Activated T-cell treated with anti-CD3 and anti-CD28 coated beads, Interleukin-2, amount 50 U/mL, for 72 hours (primary cell): ENCODE measurements at regions not wholly inside any gene's neighbourhood (a gene's known extent, or its start where the extent isn't known, plus 50 kb on each side); places are given as distances from the start of the nearest gene placed in this dataset.
"Not testable (repeated sequence)": the region's sequence is repeated elsewhere in the genome, so short reads cannot be mapped to it uniquely, and the experiment has no call there.

Experiments used
- ATAC-seq, 2 donors: fragments of 150-1000 bp; cut with Tn5 transposase; replicated peaks in 1 of 2; 2 replicates each; pipeline ENCODE4 v1.10.0; 2021; ENCODE audit warnings: moderate library complexity in 2 of 2, mild to moderate bottlenecking in 1 of 2
- DNase-seq, 2 donors: peaks; one replicate each; pipeline ENCODE4 v3.0.0; 2021 to 2022; ENCODE audit warnings: mixed read lengths in 1 of 2
- H3K27ac Mint-ChIP-seq: one replicate; pipeline ENCODE4 v1.8.0; 2022; ENCODE audit warnings: mild to moderate bottlenecking, moderate library complexity, mixed read lengths
- H3K27me3 Mint-ChIP-seq: one replicate; pipeline ENCODE4 v1.8.0; 2022; ENCODE audit warnings: low read depth, mixed read lengths
- H3K36me3 Mint-ChIP-seq, 2 donors: one replicate each; pipeline ENCODE4 v1.8.0; 2022; ENCODE audit warnings: mixed read lengths in 2 of 2, mild to moderate bottlenecking in 1 of 2; ENCODE audit not compliant: insufficient read depth in 2 of 2
- H3K4me1 Mint-ChIP-seq: one replicate; pipeline ENCODE4 v1.8.0; 2022; ENCODE audit warnings: low read depth, mixed read lengths
- H3K4me3 Mint-ChIP-seq, 2 donors: one replicate each; pipeline ENCODE4 v1.8.0; 2022; ENCODE audit warnings: mild to moderate bottlenecking in 2 of 2, mixed read lengths in 2 of 2, moderate library complexity in 2 of 2
- H3K9me3 Mint-ChIP-seq, 2 donors: one replicate each; pipeline ENCODE4 v1.8.0; 2022; ENCODE audit warnings: mixed read lengths in 2 of 2

DNA sequence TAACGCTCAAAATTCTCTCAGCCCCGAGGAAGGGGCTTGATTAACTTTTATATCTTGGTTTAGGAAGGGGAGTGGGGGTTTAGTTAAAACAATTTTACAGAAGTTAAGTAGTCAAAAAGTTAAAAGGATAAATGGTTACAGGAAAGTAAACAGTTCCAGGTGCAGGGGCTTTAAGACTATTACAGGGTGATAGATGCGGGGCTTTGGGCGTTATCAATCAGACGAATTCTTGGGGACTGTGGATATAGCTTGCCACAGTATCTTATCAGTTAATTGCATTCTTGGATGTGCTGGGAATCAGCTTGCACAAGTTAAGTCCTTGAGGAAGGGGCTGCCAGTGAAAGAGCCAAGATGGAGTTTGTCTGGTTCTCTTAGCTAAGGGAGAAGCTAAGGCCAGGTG, 616.2 kb downstream of the XPNPEP1 start:
- H3K4me3 Mint-ChIP-seq, H3K4me1 Mint-ChIP-seq, H3K36me3 Mint-ChIP-seq, DNase-seq, H3K27me3 Mint-ChIP-seq, H3K27ac Mint-ChIP-seq, ATAC-seq, H3K9me3 Mint-ChIP-seq: not testable (repeated sequence)

DNA sequence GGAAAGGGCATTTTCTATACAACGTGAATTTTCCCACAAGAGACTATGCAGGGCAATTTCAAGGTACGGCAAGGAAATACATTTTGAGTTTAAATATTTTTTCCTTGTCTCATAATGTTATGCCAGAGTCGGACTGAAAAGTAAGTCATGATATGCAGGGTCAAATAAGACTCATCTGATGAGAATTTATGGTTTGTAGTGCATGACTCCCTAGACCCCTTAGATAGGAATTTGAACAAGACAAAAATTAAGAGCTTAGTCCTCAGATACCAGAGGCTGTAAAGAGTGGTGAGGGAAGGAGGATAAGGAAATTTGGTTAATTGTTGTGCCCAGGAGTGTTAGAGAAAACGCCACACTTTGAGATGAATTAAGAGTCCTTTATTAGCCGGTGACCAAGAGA, 616.6 kb downstream of the XPNPEP1 start:
- DNase-seq (no peak), ATAC-seq (no peak)
- H3K27ac Mint-ChIP-seq: no peak overlapping the region
- H3K9me3 Mint-ChIP-seq: peaks cover 0 to 3% of the 10 kb centered on the region in 2 donors
- H3K27me3 Mint-ChIP-seq: no peaks in the 10 kb centered on the region
- H3K36me3 Mint-ChIP-seq: no peaks in the 10 kb centered on the region
- no peaks in the 10 kb centered on the region for H3K4me1 Mint-ChIP-seq
- H3K4me3 Mint-ChIP-seq: no peak overlapping the region

DNA sequence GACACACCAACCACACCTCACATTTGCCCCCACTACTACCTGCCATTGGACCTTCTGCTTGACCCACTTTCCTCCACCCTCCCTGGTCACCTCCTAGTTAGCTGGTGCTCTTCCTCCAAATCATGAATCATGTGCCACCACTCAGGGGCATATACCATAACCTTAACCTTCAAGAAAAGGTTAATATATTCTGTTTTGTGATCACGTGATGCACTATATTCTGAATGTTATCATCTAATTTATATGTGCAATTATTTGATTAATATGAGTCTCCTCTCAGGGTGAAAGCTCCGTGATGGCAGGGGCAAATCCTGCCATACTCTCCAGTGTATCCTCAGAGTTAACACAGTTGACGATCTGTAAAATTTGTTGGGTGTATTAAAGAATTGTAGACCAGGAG, 635.5 kb downstream of the XPNPEP1 start:
- no peak overlapping the region for H3K4me3 Mint-ChIP-seq
- no peak overlapping the region for H3K27ac Mint-ChIP-seq
- H3K4me1 Mint-ChIP-seq: no peaks in the 10 kb centered on the region
- H3K36me3 Mint-ChIP-seq: no peaks in the 10 kb centered on the region
- no peak for ATAC-seq
- DNase-seq: no peak
- no peaks in the 10 kb centered on the region for H3K27me3 Mint-ChIP-seq
- H3K9me3 Mint-ChIP-seq: peaks cover 1 to 3% of the 10 kb centered on the region in 2 donors

DNA sequence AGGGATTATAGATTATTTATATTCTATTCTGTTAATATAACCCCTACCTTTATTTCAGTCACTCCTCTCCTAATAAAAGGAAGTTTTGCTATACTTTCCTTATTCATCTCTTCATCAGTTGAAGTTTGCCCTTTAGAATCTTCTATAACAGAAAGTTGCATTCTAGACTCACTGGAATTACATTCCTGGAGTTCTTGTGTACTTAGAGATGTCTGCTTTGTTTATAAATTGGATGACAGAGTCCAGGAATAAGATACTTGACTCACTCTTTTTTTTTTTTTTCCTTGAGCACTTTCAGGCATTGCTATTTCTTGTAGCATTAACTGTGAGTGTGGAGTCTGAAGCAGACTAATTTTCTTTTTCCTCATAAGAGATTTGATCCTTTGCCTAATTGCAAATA, 640.8 kb downstream of the XPNPEP1 start:
- no peak overlapping the region for H3K27ac Mint-ChIP-seq
- no peaks in the 10 kb centered on the region for H3K36me3 Mint-ChIP-seq
- H3K4me3 Mint-ChIP-seq: no peak overlapping the region
- no peaks in the 10 kb centered on the region for H3K4me1 Mint-ChIP-seq
- DNase-seq (no peak), ATAC-seq (no peak)
- H3K27me3 Mint-ChIP-seq: no peaks in the 10 kb centered on the region
- peaks cover 0 to 2% of the 10 kb centered on the region in 2 donors for H3K9me3 Mint-ChIP-seq

DNA sequence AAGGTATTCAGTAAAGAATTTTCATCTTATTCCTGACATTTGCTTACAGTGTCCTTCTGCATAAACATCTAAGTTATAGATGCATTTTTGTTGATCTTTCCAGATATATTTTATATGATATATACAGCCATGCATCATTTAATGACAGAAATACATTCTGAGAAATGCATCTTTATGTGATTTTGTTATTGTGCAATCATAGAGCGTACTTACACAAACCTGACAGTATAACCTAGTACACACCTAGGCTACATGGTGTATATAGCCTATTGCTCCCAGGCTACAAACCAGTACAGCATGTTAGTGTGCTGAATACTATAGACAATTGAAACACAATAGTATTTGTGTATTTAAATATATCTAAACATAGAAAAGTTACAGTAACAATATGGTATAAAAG, 642.0 kb downstream of the XPNPEP1 start:
- ATAC-seq: no peak
- Mint-ChIP-seq H3K27ac (no peak overlapping the region), H3K4me1 (no peaks in the 10 kb centered on the region), H3K27me3 (no peaks in the 10 kb centered on the region), H3K9me3 (peaks cover 0 to 2% of the 10 kb centered on the region in 2 donors), H3K36me3 (no peaks in the 10 kb centered on the region), H3K4me3 (no peak overlapping the region)
- no peak for DNase-seq

DNA sequence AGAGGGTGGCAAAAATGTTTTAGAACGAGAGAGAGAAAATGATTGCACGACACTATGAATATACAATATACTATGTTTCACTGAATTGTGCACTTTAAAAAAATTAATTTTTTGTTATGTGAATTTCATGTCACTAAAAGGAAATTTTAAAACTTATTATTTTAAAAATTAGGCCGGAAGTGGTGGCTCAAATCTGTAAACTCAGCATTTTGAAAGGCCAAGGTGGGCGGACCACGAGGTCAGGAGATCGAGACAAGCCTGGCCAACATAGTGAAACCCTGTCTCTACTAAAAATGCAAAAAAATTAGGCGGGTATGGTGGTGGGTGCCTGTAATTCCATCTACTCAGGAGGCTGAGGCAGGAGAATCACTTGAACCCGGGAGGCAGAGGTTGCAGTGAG, 642.5 kb downstream of the XPNPEP1 start:
- peaks cover 0 to 2% of the 10 kb centered on the region in 2 donors for H3K9me3 Mint-ChIP-seq
- H3K27ac Mint-ChIP-seq: no peak overlapping the region
- H3K4me3 Mint-ChIP-seq: no peak overlapping the region
- no peaks in the 10 kb centered on the region for H3K27me3 Mint-ChIP-seq
- DNase-seq (no peak), ATAC-seq (no peak)
- H3K36me3 Mint-ChIP-seq: no peaks in the 10 kb centered on the region
- H3K4me1 Mint-ChIP-seq: no peaks in the 10 kb centered on the region

DNA sequence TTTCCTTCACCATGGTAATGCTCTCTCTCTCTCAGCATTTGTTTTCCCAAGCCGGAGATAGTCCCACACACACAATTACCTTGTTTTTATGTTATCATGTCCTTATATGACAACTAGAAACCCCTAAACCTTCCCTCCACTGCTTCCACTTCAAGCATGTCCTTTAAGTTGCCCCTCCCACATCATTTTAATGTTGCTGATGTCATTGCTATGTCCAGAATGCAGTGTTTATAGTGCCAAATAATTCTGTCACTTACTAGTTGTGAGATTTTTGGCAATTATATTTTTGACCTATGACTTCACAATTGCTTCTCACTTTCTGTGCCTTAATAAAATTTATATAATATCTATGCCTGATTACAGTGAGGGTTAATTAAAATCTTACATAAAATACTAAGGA, 645.9 kb downstream of the XPNPEP1 start:
- Mint-ChIP-seq H3K4me3 (no peak overlapping the region), H3K36me3 (no peaks in the 10 kb centered on the region), H3K9me3 (peaks cover 0 to 4% of the 10 kb centered on the region in 2 donors), H3K4me1 (no peaks in the 10 kb centered on the region), H3K27me3 (no peaks in the 10 kb centered on the region), H3K27ac (no peak overlapping the region)
- no peak for DNase-seq
- ATAC-seq: no peak

DNA sequence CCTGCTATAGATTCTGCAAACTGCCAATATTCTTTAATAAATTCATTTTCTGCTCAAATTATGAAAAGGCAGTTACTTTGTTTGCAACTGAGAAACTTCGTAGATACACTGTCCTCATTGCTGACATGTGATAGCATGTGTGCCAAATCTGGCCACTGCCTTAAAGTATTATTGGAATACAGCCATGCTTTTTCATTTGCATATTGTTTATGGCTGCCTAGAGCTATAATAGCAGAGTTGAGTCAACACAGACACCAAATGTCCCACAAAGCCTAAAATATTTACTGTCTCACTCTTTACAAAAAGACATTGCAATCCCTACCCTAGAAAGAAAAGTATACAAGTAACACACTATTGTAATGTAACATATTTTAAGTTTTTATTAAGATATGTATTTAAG, 647.4 kb downstream of the XPNPEP1 start:
- H3K27me3 Mint-ChIP-seq: no peaks in the 10 kb centered on the region
- DNase-seq: no peak
- no peak for ATAC-seq
- H3K4me3 Mint-ChIP-seq: no peak overlapping the region
- no peak overlapping the region for H3K27ac Mint-ChIP-seq
- no peaks in the 10 kb centered on the region for H3K36me3 Mint-ChIP-seq
- H3K9me3 Mint-ChIP-seq: peaks cover 0 to 4% of the 10 kb centered on the region in 2 donors
- no peaks in the 10 kb centered on the region for H3K4me1 Mint-ChIP-seq

DNA sequence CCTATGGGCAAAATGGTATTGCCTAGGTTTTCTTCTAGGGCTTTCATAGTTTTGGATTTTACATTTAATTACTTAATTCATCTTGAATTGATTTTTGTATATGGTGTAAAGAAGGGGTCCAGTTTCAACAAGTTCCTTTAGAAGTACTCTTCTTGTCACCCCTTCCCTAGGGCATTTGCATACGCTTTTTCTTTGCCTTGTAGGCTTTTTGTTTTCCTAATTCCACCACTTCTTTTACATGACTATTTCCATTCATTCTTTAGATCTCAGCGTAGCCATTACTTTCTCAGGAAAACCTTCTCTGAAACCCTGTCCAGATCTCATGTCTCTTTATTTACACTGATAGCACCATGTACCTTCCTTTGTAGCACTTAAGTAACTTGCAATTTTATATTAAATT, 648.6 kb downstream of the XPNPEP1 start:
- DNase-seq (no peak), ATAC-seq (no peak)
- no peaks in the 10 kb centered on the region for H3K36me3 Mint-ChIP-seq
- H3K4me1 Mint-ChIP-seq: no peaks in the 10 kb centered on the region
- H3K4me3 Mint-ChIP-seq: no peak overlapping the region
- no peaks in the 10 kb centered on the region for H3K27me3 Mint-ChIP-seq
- no peak overlapping the region for H3K27ac Mint-ChIP-seq
- peaks cover 0 to 6% of the 10 kb centered on the region in 2 donors for H3K9me3 Mint-ChIP-seq

DNA sequence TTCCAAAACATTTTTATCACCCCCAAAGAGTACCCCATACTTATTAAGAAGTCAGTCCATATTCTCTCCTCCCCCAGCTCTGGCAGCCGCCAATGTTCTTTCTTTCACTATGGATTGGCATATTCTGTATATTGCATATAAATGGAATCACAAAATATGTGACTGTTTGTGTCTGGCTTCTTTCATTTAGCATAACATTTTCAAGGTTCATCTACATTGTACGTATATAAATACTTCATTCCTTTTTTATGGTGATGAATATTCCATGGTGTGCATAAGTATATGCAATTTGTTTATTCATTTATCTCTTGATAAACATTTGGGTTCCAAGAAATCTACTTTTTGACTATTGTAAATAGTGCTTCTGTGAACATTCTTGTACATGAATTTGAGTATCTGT, 653.1 kb downstream of the XPNPEP1 start:
- Mint-ChIP-seq H3K27ac (no peak overlapping the region), H3K4me1 (no peaks in the 10 kb centered on the region), H3K9me3 (peaks cover 8 to 12% of the 10 kb centered on the region in 2 donors), H3K36me3 (no peaks in the 10 kb centered on the region), H3K27me3 (no peaks in the 10 kb centered on the region), H3K4me3 (no peak overlapping the region)
- ATAC-seq (no peak), DNase-seq (no peak)

DNA sequence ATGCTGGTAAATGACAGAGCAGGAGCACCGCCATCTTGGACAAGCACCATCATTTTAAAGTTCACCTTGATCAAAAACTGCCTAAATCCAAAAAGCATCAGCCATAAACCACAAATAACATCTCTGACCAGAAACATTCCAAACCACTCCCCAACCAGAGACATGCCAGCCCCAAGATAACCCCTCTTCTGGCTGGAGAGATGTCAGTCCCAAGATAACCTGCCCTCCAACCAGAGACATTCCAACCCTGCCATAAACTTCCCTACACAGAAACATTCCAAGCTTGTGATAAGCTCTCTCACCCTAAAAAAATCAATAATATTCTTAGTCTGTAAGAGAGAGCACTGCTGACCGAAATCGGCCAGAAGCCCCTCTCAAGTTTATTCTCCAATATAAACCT, 659.3 kb downstream of the XPNPEP1 start:
- peaks cover 14 to 16% of the 10 kb centered on the region in 2 donors for H3K9me3 Mint-ChIP-seq
- no peaks in the 10 kb centered on the region for H3K36me3 Mint-ChIP-seq
- H3K4me1 Mint-ChIP-seq: no peaks in the 10 kb centered on the region
- no peak overlapping the region for H3K27ac Mint-ChIP-seq
- H3K4me3 Mint-ChIP-seq: no peak overlapping the region
- H3K27me3 Mint-ChIP-seq: no peaks in the 10 kb centered on the region
- no peak for DNase-seq
- ATAC-seq: no peak

DNA sequence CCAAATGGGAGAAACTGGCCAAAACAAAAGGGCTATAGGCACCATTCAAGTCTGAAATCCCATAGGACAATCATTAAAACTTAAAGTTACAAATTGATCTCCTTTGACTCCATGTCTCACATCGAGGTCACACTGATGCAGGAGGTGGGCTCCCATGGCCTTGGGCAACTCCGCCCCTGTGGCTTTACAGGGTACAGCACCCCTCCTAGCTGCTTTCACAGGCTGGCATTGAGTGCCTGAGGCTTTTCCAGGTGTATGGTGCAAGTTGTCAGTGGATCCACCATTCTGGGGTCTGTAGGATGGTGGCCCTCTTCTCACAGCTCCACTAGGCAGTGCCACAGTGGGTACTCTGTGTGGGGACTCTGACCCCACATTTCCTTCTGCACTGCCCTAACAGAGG, 662.1 kb downstream of the XPNPEP1 start:
- H3K4me3 Mint-ChIP-seq: no peak overlapping the region
- H3K9me3 Mint-ChIP-seq: peaks cover 7 to 12% of the 10 kb centered on the region in 2 donors
- H3K4me1 Mint-ChIP-seq: no peaks in the 10 kb centered on the region
- DNase-seq: no peak
- ATAC-seq: no peak
- no peaks in the 10 kb centered on the region for H3K36me3 Mint-ChIP-seq
- no peaks in the 10 kb centered on the region for H3K27me3 Mint-ChIP-seq
- no peak overlapping the region for H3K27ac Mint-ChIP-seq

DNA sequence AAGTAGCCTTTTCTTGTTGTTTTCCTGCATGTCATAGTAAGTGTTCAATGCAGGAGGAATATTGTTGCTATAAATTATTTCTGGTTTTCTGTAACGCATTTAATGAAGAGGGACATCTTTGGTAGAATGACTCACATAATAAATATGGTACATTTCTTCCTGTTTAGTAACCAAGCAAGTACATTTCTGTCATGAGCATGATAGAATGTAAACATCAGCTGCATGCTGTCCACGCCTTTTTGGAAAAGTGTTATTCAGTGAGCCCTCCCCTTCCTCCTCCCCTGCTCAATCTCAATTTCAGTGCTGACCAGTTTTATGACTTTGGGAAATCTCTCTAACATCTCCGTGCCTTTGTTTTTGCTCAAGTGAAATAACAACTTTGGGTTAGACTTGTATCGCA, 664.0 kb downstream of the XPNPEP1 start:
- Mint-ChIP-seq H3K27ac (no peak overlapping the region), H3K36me3 (no peaks in the 10 kb centered on the region), H3K27me3 (no peaks in the 10 kb centered on the region), H3K4me3 (no peak overlapping the region), H3K9me3 (peaks cover 7 to 10% of the 10 kb centered on the region in 2 donors), H3K4me1 (no peaks in the 10 kb centered on the region)
- no peak for DNase-seq
- ATAC-seq: no peak

DNA sequence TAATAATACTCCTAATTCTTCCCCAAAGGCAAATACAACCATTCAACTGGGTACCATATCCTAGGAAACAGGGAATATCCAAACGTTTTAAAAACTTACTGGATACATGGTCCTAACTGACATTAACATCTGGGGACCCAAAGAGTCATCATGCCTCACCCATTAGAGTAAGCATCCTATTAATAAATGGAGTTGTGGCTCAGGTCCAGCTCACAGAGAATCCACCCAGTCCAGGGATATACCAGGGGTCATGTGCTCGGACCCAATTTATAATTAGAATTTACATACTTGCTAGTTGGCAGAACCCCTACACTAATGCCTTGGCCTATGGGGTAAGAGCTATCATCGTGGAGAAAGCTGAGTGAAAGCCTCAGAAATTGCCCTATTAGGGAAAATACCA, 670.0 kb downstream of the XPNPEP1 start:
- no peaks in the 10 kb centered on the region for H3K36me3 Mint-ChIP-seq
- no peaks in the 10 kb centered on the region for H3K4me1 Mint-ChIP-seq
- no peak overlapping the region for H3K4me3 Mint-ChIP-seq
- H3K9me3 Mint-ChIP-seq: peaks cover 4 to 5% of the 10 kb centered on the region in 2 donors
- no peak overlapping the region for H3K27ac Mint-ChIP-seq
- H3K27me3 Mint-ChIP-seq: no peaks in the 10 kb centered on the region
- DNase-seq (no peak), ATAC-seq (no peak)
